ENCODE measurements at regions not wholly inside any gene's neighbourhood (a gene's known extent, or its start where the extent isn't known, plus 50 kb on each side); places are given as distances from the start of the nearest gene placed in this dataset.

- H3K79me2 ChIP-seq (ENCODE audit: insufficient read depth, low read length): no peaks in the 10 kb centered on the region
- H4K8ac ChIP-seq (replicated peaks; ENCODE audit: insufficient read length, low read depth, low read length): no peak overlapping the region
- Mint-ChIP-seq H3K4me1 (no peaks in the 10 kb centered on the region), H3K27me3 (ENCODE audit: low read depth) (no peaks in the 10 kb centered on the region), H3K4me3 (no peak overlapping the region), H3K9me3 (no peaks in the 10 kb centered on the region; a peak in 1 of 5 replicates), H3K27ac (no peak overlapping the region; a peak in 1 of 7 replicates), H3K36me3 (ENCODE audit: insufficient read depth in 1 of 3, low read depth in 3 of 3) (no peaks in the 10 kb centered on the region; a peak in 1 of 7 replicates)
- H2BK15ac ChIP-seq (ENCODE audit: low read depth, low read length): no peak overlapping the region
- no peaks in the 10 kb centered on the region for H3K27me3 ChIP-seq (ENCODE audit: insufficient read depth, low read length)
- H3K9me3 ChIP-seq (ENCODE audit: control insufficient read depth, low read depth, low read length): no peaks in the 10 kb centered on the region
- H3K4me1 ChIP-seq (ENCODE audit: insufficient read depth, low read length): no peaks in the 10 kb centered on the region
- H3K9ac ChIP-seq (ENCODE audit: extremely low read depth, insufficient read length, low read length): no peak overlapping the region
- H2BK20ac ChIP-seq (ENCODE audit: low read depth, low read length, poor library complexity, severe bottlenecking): no peak overlapping the region
- no peak overlapping the region for H3K27ac ChIP-seq (ENCODE audit: insufficient read length, low read depth, low read length)
- H4K20me1 ChIP-seq (ENCODE audit: control insufficient read depth, insufficient read depth, insufficient read length): no peaks in the 10 kb centered on the region
- TF ChIP-seq, protein P1, sequence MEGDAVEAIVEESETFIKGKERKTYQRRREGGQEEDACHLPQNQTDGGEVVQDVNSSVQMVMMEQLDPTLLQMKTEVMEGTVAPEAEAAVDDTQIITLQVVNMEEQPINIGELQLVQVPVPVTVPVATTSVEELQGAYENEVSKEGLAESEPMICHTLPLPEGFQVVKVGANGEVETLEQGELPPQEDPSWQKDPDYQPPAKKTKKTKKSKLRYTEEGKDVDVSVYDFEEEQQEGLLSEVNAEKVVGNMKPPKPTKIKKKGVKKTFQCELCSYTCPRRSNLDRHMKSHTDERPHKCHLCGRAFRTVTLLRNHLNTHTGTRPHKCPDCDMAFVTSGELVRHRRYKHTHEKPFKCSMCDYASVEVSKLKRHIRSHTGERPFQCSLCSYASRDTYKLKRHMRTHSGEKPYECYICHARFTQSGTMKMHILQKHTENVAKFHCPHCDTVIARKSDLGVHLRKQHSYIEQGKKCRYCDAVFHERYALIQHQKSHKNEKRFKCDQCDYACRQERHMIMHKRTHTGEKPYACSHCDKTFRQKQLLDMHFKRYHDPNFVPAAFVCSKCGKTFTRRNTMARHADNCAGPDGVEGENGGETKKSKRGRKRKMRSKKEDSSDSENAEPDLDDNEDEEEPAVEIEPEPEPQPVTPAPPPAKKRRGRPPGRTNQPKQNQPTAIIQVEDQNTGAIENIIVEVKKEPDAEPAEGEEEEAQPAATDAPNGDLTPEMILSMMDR (conservative IDR thresholded peaks at IDR 0.05): no peak
- H4K91ac ChIP-seq (ENCODE audit: insufficient read length, low read depth, low read length): no peak overlapping the region
- no peak overlapping the region for H4K5ac ChIP-seq (ENCODE audit: insufficient read length, low read depth, low read length)
- H3K23me2 ChIP-seq (ENCODE audit: insufficient read length, low read depth, low read length, poor library complexity, severe bottlenecking): no peaks in the 10 kb centered on the region
- no peak overlapping the region for H3K4me2 ChIP-seq (ENCODE audit: insufficient read depth, insufficient read length, low read length)
- H3K18ac ChIP-seq (ENCODE audit: insufficient read length, low read depth, low read length): no peak overlapping the region
- no peak overlapping the region for H2BK120ac ChIP-seq (ENCODE audit: low read depth, low read length, poor library complexity, severe bottlenecking)
- H3K79me1 ChIP-seq (ENCODE audit: insufficient read depth, low read depth, low read length, poor library complexity, severe bottlenecking): no peaks in the 10 kb centered on the region
- no peak overlapping the region for H2BK12ac ChIP-seq (ENCODE audit: insufficient read length, low read depth, low read length)
- no peak overlapping the region for H3T11ph ChIP-seq (ENCODE audit: low read length)
- no peak overlapping the region for H2AFZ ChIP-seq (ENCODE audit: low read length)
- H2AK5ac ChIP-seq (ENCODE audit: insufficient read length, low read length): no peak overlapping the region
- no peak overlapping the region for H2BK5ac ChIP-seq (ENCODE audit: insufficient read length, low read length)
- DNase-seq: no peak
- no peak overlapping the region for H3K14ac ChIP-seq (ENCODE audit: insufficient read depth, low read length)
- no peak overlapping the region for H3K23ac ChIP-seq (ENCODE audit: insufficient read length, low read depth, low read length)
- H3K56ac ChIP-seq (ENCODE audit: insufficient read length, low read depth, low read length): no peak overlapping the region
- H3K4ac ChIP-seq (ENCODE audit: low read depth, low read length): no peak overlapping the region
Observed at GRCh38 chr1:198024782-198025181, 107.6 kb downstream of the LHX9 start.
